GM23338 (cell line): ENCODE measurements at regions not wholly inside any gene's neighbourhood (a gene's known extent, or its start where the extent isn't known, plus 50 kb on each side); places are given as distances from the start of the nearest gene placed in this dataset.

Experiments used
- ATAC-seq: fragments of 200-7000 bp; cut with Tn5 transposase; 3 replicates; pipeline ENCODE4 v1.9.1; 2020
- DNase-seq: peaks from one replicate; pipeline ENCODE4 v3.0.0-alpha.2; 2015; ENCODE audit warnings: low spot score
- H2AFZ ChIP-seq: fragments of 200-600 bp; sonication (generic); 2 replicates; pipeline ENCODE4 v1.8.0; 2016; ENCODE audit warnings: antibody characterized with exemption, mild to moderate bottlenecking, moderate library complexity
- H3F3A ChIP-seq: fragments of 200-600 bp; sonication (generic); replicated peaks from 2 replicates; pipeline ENCODE4 v1.8.0; 2017; ENCODE audit warnings: antibody characterized with exemption, mixed run types, low read depth
- H3K27ac ChIP-seq: fragments of 200-600 bp; sonication (generic); 2 replicates; pipeline ENCODE4 v1.6.1; 2016; ENCODE audit warnings: low read depth
- H3K27me3 ChIP-seq: fragments of 200-600 bp; sonication (generic); 2 replicates; pipeline ENCODE4 v1.8.0; 2016; ENCODE audit warnings: mild to moderate bottlenecking, mixed run types, moderate library complexity; ENCODE audit not compliant: insufficient read depth
- H3K36me3 ChIP-seq: fragments of 200-600 bp; sonication (generic); 2 replicates; pipeline ENCODE4 v1.8.0; 2016; ENCODE audit warnings: mild to moderate bottlenecking; ENCODE audit not compliant: insufficient read depth
- H3K4me1 ChIP-seq: fragments of 200-600 bp; sonication (generic); 2 replicates; pipeline ENCODE4 v1.8.0; 2016; ENCODE audit warnings: mild to moderate bottlenecking, moderate library complexity; ENCODE audit not compliant: insufficient read depth
- H3K4me2 ChIP-seq: fragments of 200-600 bp; sonication (generic); 2 replicates; pipeline ENCODE4 v1.7.1; 2017; ENCODE audit warnings: mixed run types
- H3K4me3 ChIP-seq: fragments of 200-600 bp; sonication (generic); 2 replicates; pipeline ENCODE4 v1.6.1; 2016; ENCODE audit warnings: mixed run types
- H3K79me2 ChIP-seq: fragments of 200-600 bp; sonication (generic); replicated peaks from 2 replicates; pipeline ENCODE4 v1.8.0; 2017; ENCODE audit warnings: mild to moderate bottlenecking; ENCODE audit not compliant: insufficient read depth
- H3K9me2 ChIP-seq: fragments of 200-600 bp; sonication (generic); 2 replicates; pipeline ENCODE4 v1.8.0; 2017; ENCODE audit not compliant: insufficient read depth
- H4K20me1 ChIP-seq: fragments of 200-600 bp; sonication (generic); replicated peaks from 2 replicates; pipeline ENCODE4 v1.8.0; 2017; ENCODE audit warnings: mild to moderate bottlenecking; ENCODE audit not compliant: insufficient read depth
- H3K27ac Mint-ChIP-seq: 2 replicates; pipeline ENCODE4 v1.8.0; 2020; ENCODE audit warnings: inconsistent platforms, mild to moderate bottlenecking, moderate library complexity, mixed read lengths
- H3K27me3 Mint-ChIP-seq: 3 replicates; pipeline ENCODE4 v1.8.0; 2022; ENCODE audit warnings: low read depth, mild to moderate bottlenecking, moderate library complexity, mixed read lengths, inconsistent platforms; ENCODE audit not compliant: insufficient read depth, poor library complexity
- H3K36me3 Mint-ChIP-seq: 3 replicates; pipeline ENCODE4 v1.8.0; 2021; ENCODE audit warnings: low read depth, mild to moderate bottlenecking, inconsistent platforms, moderate library complexity, mixed read lengths
- H3K4me1 Mint-ChIP-seq: 3 replicates; pipeline ENCODE4 v1.8.0; 2020; ENCODE audit warnings: mild to moderate bottlenecking, inconsistent platforms, mixed read lengths
- H3K4me3 Mint-ChIP-seq: 3 replicates; pipeline ENCODE4 v1.8.0; 2021; ENCODE audit warnings: moderate library complexity, mild to moderate bottlenecking, inconsistent platforms, mixed read lengths
- H3K9me3 Mint-ChIP-seq: 3 replicates; pipeline ENCODE4 v1.8.0; 2020; ENCODE audit warnings: moderate library complexity, mild to moderate bottlenecking, inconsistent platforms, mixed read lengths
- CREB1 ChIP-seq: fragments of 250-450 bp; sonication (Bioruptor Pico); IDR thresholded peaks from 2 replicates; pipeline ENCODE4 v1.5.0; 2020; ENCODE audit warnings: low read depth, mild to moderate bottlenecking, moderate library complexity
- CTCF ChIP-seq, 2 experiments: fragments of 200-600 bp in 1 of 2; sonication (generic) in 1 of 2; conservative IDR thresholded peaks; 2 replicates each; pipeline versions ENCODE4 v1.5.1 to v1.6.1; 2016 to 2017; ENCODE audit warnings: antibody characterized with exemption in 2 of 2, low read depth in 2 of 2, mild to moderate bottlenecking in 2 of 2, moderate library complexity in 1 of 2
- ETS1 ChIP-seq: IDR thresholded peaks from 2 replicates; pipeline ENCODE4 v1.6.1; 2016; ENCODE audit warnings: antibody characterized with exemption
- EZH2 ChIP-seq: fragments of 200-600 bp; sonication (generic); IDR thresholded peaks from one replicate; pipeline ENCODE4 v1.8.0; 2017; ENCODE audit warnings: antibody characterized with exemption, mild to moderate bottlenecking, low read depth; ENCODE audit not compliant: unreplicated experiment
- POLR2AphosphoS5 ChIP-seq: IDR thresholded peaks from 2 replicates; pipeline ENCODE4 v1.6.1; 2016; ENCODE audit warnings: antibody characterized with exemption, low read depth
- STAT1 ChIP-seq: IDR thresholded peaks from one replicate; pipeline ENCODE4 v1.6.1; 2016; ENCODE audit warnings: antibody characterized with exemption; ENCODE audit not compliant: unreplicated experiment
- ZNF114 ChIP-seq: fragments of 250-450 bp; sonication (Bioruptor Pico); IDR thresholded peaks from 2 replicates; pipeline ENCODE4 v1.5.0; 2020; ENCODE audit warnings: mild to moderate bottlenecking, moderate library complexity
- ZNF462 ChIP-seq: fragments of 250-450 bp; sonication (Bioruptor Pico); IDR thresholded peaks from 2 replicates; pipeline ENCODE4 v1.5.0; 2020; ENCODE audit warnings: mild to moderate bottlenecking, moderate library complexity
- TF ChIP-seq, protein P1 (sequence below): IDR thresholded peaks from one replicate; pipeline ENCODE4 v1.6.1; 2018; ENCODE audit warnings: antibody characterized with exemption; ENCODE audit not compliant: unreplicated experiment

DNA sequence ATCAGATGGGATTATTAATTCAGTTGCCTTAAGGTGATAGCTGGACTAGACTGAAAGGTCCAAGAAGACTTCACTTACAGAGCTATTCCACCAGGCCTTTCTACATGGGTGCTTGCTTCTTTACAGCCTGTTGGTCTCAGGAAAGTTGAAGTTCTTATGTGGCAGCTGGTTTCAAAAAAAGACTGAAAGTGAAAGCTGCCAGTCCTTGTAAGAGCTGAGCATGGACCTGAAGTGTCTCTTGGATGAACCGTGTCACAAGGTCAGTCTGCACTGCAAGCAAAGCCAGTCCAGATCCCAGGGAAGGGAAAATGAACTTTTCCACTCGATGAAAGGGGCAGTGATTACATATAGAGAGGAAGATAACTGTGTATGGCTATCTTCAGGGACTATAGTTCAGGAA lies 201.5 kb upstream of the LUZP2 start (continued):
- no peak for TF ChIP-seq ZNF462 (CRISPR knock-in tag)
- no peak for TF ChIP-seq EZH2
- TF ChIP-seq ZNF114 (CRISPR knock-in tag): no peak
- no peak for TF ChIP-seq CREB1

- no peaks in the 10 kb centered on the region for H3K4me1 ChIP-seq
- no peaks in the 10 kb centered on the region for H3K36me3 ChIP-seq
- H3K79me2 ChIP-seq: no peaks in the 10 kb centered on the region
- H3F3A ChIP-seq: no peaks in the 10 kb centered on the region
- DNase-seq (no peak), ATAC-seq (no peak)
- no peak overlapping the region for H2AFZ ChIP-seq
- H3K4me3 ChIP-seq: no peak overlapping the region
- no peaks in the 10 kb centered on the region for H3K27me3 ChIP-seq
- Mint-ChIP-seq H3K27ac (no peak overlapping the region), H3K4me3 (no peak overlapping the region), H3K27me3 (peaks cover 2% of the 10 kb centered on the region), H3K36me3 (no peaks in the 10 kb centered on the region), H3K4me1 (peaks cover 3% of the 10 kb centered on the region; the same call in 2 of the 3 replicates), H3K9me3 (no peaks in the 10 kb centered on the region)
- H3K9me2 ChIP-seq: no peaks in the 10 kb centered on the region
- H4K20me1 ChIP-seq: no peaks in the 10 kb centered on the region
- no peak overlapping the region for H3K4me2 ChIP-seq
- no peak overlapping the region for H3K27ac ChIP-seq
- TF ChIP-seq CTCF (conservative IDR thresholded peaks at IDR 0.05; ENCODE audit: low read depth in 2 of 2): no peak
- TF ChIP-seq CREB1: no peak
- no peak for TF ChIP-seq POLR2AphosphoS5
- TF ChIP-seq ETS1: no peak
- TF ChIP-seq, protein P1, sequence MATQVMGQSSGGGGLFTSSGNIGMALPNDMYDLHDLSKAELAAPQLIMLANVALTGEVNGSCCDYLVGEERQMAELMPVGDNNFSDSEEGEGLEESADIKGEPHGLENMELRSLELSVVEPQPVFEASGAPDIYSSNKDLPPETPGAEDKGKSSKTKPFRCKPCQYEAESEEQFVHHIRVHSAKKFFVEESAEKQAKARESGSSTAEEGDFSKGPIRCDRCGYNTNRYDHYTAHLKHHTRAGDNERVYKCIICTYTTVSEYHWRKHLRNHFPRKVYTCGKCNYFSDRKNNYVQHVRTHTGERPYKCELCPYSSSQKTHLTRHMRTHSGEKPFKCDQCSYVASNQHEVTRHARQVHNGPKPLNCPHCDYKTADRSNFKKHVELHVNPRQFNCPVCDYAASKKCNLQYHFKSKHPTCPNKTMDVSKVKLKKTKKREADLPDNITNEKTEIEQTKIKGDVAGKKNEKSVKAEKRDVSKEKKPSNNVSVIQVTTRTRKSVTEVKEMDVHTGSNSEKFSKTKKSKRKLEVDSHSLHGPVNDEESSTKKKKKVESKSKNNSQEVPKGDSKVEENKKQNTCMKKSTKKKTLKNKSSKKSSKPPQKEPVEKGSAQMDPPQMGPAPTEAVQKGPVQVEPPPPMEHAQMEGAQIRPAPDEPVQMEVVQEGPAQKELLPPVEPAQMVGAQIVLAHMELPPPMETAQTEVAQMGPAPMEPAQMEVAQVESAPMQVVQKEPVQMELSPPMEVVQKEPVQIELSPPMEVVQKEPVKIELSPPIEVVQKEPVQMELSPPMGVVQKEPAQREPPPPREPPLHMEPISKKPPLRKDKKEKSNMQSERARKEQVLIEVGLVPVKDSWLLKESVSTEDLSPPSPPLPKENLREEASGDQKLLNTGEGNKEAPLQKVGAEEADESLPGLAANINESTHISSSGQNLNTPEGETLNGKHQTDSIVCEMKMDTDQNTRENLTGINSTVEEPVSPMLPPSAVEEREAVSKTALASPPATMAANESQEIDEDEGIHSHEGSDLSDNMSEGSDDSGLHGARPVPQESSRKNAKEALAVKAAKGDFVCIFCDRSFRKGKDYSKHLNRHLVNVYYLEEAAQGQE: no peak
- TF ChIP-seq STAT1: no peak
Observed at GRCh38 chr11:24297461-24297860, 199.4 kb upstream of the LUZP2 start.
